ENCODE measurements at regions not wholly inside any gene's neighbourhood (a gene's known extent, or its start where the extent isn't known, plus 50 kb on each side); places are given as distances from the start of the nearest gene placed in this dataset.

- H3K4me1 ChIP-seq, result no peaks in the 10 kb centered on the region
- 41% methylated on average over 4 of the region's 4 CpGs for WGBS (ENCODE audit: missing lambda C conversion rate)
- FAIRE-seq (no peak), ATAC-seq (no peak), DNase-seq (ENCODE audit: low read depth in 1 of 2, low spot score in 1 of 2) (no peak)
- ChIA-PET POLR2A (no interaction called here), CTCF (no interaction called here)
- H3K9me3 ChIP-seq, result 0 out of 3 replicates have a peak, but pooled peaks cover 6% of the 10 kb centered on the region
- no peak overlapping the region for H3K4me3 ChIP-seq
- TF ChIP-seq HOXB5 (CRISPR knock-in tag; IDR thresholded peaks at IDR 0.05) (no peak), REST (IDR thresholded peaks at IDR 0.05) (no peak), CBX2 (IDR thresholded peaks at IDR 0.05; ENCODE audit: borderline replicate concordance, low read depth) (no peak)
- H3K4me2 ChIP-seq, result no peak overlapping the region
- H3K27ac ChIP-seq, result no peak overlapping the region
These were observed 1199.9 kb downstream of the SI start for GRCh38 chr3:163878396-163878795.

GRCh38 chr3:163877805-163878204, 1200.5 kb downstream of the SI start:
- ATAC-seq (no peak), DNase-seq (ENCODE audit: low read depth in 1 of 2, low spot score in 1 of 2) (no peak), FAIRE-seq (no peak)
- H3K9me3 ChIP-seq, result 0 out of 3 replicates have a peak, but pooled peaks cover 6% of the 10 kb centered on the region
- ChIA-PET CTCF (no interaction called here), POLR2A (no interaction called here)
- WGBS (ENCODE audit: missing lambda C conversion rate), result 41% methylated on average over 2 of the region's 2 CpGs
- no peak for TF ChIP-seq HOXB5 (CRISPR knock-in tag; IDR thresholded peaks at IDR 0.05)
- TF ChIP-seq MAZ (IDR thresholded peaks at IDR 0.05; ENCODE audit: borderline replicate concordance, low read depth, low read length), result no peak
- no peak for TF ChIP-seq BCL3 (IDR thresholded peaks at IDR 0.05)
- TF ChIP-seq CBX8 (IDR thresholded peaks at IDR 0.05), result no peak
- TF ChIP-seq ZSCAN20 (CRISPR knock-in tag; IDR thresholded peaks at IDR 0.05), result no peak
- no peak for TF ChIP-seq MAFK (IDR thresholded peaks at IDR 0.05; ENCODE audit: partially characterized antibody)
- no peak for TF ChIP-seq RARB (CRISPR knock-in tag; IDR thresholded peaks at IDR 0.05)
- no peak for TF ChIP-seq POLR2A (IDR thresholded peaks at IDR 0.05; ENCODE audit: low read length)
- no peak overlapping the region for H3K4me3 ChIP-seq
- no peaks in the 10 kb centered on the region for H3K4me1 ChIP-seq
- no peak overlapping the region for H3K27ac ChIP-seq
- H3K4me2 ChIP-seq, result no peak overlapping the region

- H3K4me3 ChIP-seq, result no peak overlapping the region
- ChIA-PET POLR2A (no interaction called here), CTCF (no interaction called here)
- ATAC-seq (no peak), DNase-seq (ENCODE audit: low read depth in 1 of 2, low spot score in 1 of 2) (no peak), FAIRE-seq (no peak)
- H3K27ac ChIP-seq, result no peak overlapping the region
- H3K9me3 ChIP-seq, result no peaks in the 10 kb centered on the region
- H3K4me2 ChIP-seq, result no peak overlapping the region
- no peaks in the 10 kb centered on the region for H3K4me1 ChIP-seq
- no peak for TF ChIP-seq GATA3 (IDR thresholded peaks at IDR 0.05; ENCODE audit: borderline replicate concordance)
- no peak for TF ChIP-seq SMC3 (IDR thresholded peaks at IDR 0.05)
- TF ChIP-seq ATOH8 (CRISPR knock-in tag; IDR thresholded peaks at IDR 0.05; ENCODE audit: low read depth), result no peak
- no peak for TF ChIP-seq PBX3 (IDR thresholded peaks at IDR 0.05)
- no peak for TF ChIP-seq MAZ (IDR thresholded peaks at IDR 0.05; ENCODE audit: borderline replicate concordance, low read depth, low read length)
- no peak for TF ChIP-seq RNF2 (IDR thresholded peaks at IDR 0.05; ENCODE audit: borderline replicate concordance, low read depth)
- no peak for TF ChIP-seq ZSCAN20 (CRISPR knock-in tag; IDR thresholded peaks at IDR 0.05)
- no peak for TF ChIP-seq EP300 (IDR thresholded peaks at IDR 0.05)
- TF ChIP-seq CHD4 (IDR thresholded peaks at IDR 0.05; ENCODE audit: borderline replicate concordance), result no peak
- TF ChIP-seq NFE2L2 (conservative IDR thresholded peaks at IDR 0.05; ENCODE audit: low read length), result no peak
- TF ChIP-seq CEBPB (IDR thresholded peaks at IDR 0.05), result no peak
- no peak for TF ChIP-seq RFX5 (IDR thresholded peaks at IDR 0.05)
- no peak for TF ChIP-seq HDAC2 (IDR thresholded peaks at IDR 0.05)
- TF ChIP-seq REST (IDR thresholded peaks at IDR 0.05), result no peak
- no peak for TF ChIP-seq FOSB (CRISPR knock-in tag; IDR thresholded peaks at IDR 0.05)
These were observed 1215.2 kb downstream of the SI start for GRCh38 chr3:163863146-163863545.

Data from A549 (cell line).